ENCODE measurements at regions not wholly inside any gene's neighbourhood (a gene's known extent, or its start where the extent isn't known, plus 50 kb on each side); places are given as distances from the start of the nearest gene placed in this dataset.

DNA sequence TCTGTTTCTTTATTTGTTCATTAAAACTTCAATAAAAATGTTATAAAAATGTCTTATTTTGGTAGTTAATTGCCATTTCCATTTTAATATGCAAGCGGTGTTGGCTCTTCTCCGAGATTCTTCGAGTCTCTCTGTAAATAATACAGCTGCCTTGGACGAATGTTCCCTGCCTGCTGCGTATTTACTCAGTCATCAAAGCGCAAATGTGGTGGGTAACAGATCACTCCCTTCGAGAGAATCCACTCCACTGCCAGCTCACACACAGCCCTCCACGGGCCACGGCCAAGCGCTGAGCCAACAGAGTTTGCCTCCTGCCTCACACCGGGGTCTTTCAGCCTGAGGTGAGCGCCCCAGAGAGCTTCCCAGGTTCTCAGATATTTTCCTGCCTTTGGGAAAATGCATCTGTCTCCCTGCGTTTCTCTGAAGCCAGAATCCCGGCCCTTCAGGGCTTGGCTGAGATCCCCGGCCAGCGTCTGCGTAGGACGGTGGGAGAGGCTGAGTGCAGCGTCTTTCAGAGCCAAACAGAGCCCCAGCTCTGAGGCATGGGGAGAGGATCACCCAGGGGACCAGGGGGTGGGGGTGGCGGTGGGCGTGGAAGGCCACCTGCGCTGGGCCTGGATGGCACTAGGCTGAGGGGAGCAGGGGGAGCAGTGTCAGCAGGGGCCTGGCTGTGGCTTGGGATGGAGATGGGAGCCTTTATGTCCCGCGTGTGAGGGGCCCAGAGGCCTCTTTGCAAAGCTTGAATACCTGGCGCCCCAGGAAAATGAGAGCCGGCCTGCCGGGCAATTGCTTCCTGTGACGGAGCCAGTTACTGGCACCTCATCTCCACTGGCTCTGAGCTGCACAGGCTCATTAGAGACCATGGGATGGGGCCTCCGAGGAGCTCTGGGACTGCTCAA, 248.7 kb downstream of the RBFOX3 start:
- Histone ChIP-seq H3K36me3 (no peaks in the 10 kb centered on the region), H3K4me3 (no peak overlapping the region), H3K27ac (no peak overlapping the region), H3K4me1 (no peaks in the 10 kb centered on the region), H3K27me3 (no peaks in the 10 kb centered on the region), H3K9me3 (no peaks in the 10 kb centered on the region)
- intact Hi-C loops (cut with DNase I; ENCODE audit: low total_unique reads): no loop called here
- no peak for DNase-seq
- TF ChIP-seq, protein P1, sequence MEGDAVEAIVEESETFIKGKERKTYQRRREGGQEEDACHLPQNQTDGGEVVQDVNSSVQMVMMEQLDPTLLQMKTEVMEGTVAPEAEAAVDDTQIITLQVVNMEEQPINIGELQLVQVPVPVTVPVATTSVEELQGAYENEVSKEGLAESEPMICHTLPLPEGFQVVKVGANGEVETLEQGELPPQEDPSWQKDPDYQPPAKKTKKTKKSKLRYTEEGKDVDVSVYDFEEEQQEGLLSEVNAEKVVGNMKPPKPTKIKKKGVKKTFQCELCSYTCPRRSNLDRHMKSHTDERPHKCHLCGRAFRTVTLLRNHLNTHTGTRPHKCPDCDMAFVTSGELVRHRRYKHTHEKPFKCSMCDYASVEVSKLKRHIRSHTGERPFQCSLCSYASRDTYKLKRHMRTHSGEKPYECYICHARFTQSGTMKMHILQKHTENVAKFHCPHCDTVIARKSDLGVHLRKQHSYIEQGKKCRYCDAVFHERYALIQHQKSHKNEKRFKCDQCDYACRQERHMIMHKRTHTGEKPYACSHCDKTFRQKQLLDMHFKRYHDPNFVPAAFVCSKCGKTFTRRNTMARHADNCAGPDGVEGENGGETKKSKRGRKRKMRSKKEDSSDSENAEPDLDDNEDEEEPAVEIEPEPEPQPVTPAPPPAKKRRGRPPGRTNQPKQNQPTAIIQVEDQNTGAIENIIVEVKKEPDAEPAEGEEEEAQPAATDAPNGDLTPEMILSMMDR (IDR thresholded peaks at IDR 0.05): no peak
- no peak for TF ChIP-seq POLR2A (IDR thresholded peaks at IDR 0.05)

DNA sequence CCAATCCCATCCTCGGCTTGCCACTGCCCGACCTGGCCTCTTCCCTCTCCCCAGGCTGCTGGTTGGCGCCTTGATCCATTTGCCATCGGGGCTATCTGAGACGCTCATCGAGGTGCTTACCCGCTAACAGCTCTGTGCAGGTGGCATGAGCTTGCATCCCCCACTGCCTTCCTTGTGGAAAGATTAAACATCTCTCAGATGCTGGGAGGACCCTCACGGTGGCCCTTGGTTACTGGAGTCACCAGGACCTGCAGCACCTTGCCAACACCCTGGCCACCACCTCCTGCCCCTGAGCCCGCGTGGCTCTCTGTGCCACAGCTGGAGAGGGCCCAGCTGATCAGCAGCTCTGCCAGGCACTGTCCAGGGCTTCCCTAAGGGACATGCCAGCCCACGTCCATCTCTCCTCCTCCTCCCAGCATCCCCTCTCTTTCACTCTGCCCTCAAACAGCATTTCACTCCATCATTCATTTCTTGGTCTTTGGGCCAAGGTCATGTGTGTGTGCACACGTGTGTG, 249.6 kb downstream of the RBFOX3 start:
- TF ChIP-seq, protein P1 (IDR thresholded peaks at IDR 0.05): no peak
- no peak for TF ChIP-seq POLR2A (IDR thresholded peaks at IDR 0.05)
- intact Hi-C loops (cut with DNase I; ENCODE audit: low total_unique reads): no loop called here
- no peaks in the 10 kb centered on the region for H3K9me3 ChIP-seq
- H3K27ac ChIP-seq: no peak overlapping the region
- no peaks in the 10 kb centered on the region for H3K36me3 ChIP-seq
- no peaks in the 10 kb centered on the region for H3K27me3 ChIP-seq
- H3K4me1 ChIP-seq: no peaks in the 10 kb centered on the region
- DNase-seq: no peak
- H3K4me3 ChIP-seq: no peak overlapping the region

DNA sequence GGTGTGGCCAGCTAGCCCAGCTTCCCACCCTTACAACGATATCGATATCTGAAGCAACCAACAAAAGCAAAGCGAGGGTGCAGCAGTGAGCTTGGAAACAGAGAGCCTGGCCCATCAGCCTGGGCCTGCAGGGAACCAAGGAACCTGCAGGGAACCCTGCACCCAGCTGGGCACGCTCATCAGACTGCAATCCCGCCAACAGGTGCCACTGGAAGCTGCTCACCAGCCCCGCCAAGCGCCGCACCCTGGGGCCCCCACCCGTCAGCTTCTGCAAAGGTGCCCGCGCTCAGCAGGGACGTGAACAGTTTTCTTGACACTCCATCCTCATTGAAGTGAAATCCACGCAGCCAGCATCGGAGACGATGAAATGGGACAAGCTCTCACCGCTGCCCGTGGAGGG, 250.7 kb downstream of the RBFOX3 start:
- no peak for DNase-seq
- Histone ChIP-seq H3K36me3 (no peaks in the 10 kb centered on the region), H3K9me3 (no peaks in the 10 kb centered on the region), H3K4me1 (no peaks in the 10 kb centered on the region), H3K4me3 (no peak overlapping the region), H3K27ac (no peak overlapping the region), H3K27me3 (no peaks in the 10 kb centered on the region)
- intact Hi-C loops (cut with DNase I; ENCODE audit: low total_unique reads): no loop called here
- no peak for TF ChIP-seq POLR2A (IDR thresholded peaks at IDR 0.05)
- TF ChIP-seq, protein P1 (IDR thresholded peaks at IDR 0.05): no peak

DNA sequence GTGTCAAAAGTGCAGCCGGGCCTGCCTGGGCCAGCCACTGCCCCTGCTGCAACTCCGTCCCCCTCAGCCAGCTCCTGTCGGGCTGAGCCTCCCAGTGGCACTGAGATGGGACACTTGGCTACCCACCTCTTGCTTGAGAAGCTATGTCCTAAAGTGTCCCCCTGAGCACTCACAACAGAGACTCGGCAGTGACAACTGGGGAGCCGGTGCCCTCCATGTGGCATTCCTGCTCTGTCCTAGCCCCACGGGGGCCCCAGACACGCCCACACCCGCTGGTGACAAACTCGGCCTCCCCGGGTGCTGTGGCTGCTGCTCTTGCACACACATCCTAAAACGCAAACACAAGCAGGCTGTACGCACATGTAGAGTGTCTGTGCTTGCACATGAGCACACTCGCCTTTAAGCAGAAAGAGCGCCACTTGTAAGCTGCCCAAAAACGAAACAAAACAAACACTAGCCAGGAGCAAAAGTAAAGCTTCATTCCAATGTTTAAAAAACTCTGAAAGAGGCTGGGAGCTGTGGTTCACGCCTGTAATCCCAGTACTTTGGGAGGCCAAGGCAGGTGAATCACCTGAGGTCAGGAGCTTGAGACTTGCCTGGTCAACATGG, 253.9 kb downstream of the RBFOX3 start:
- H3K9me3 ChIP-seq: no peaks in the 10 kb centered on the region
- DNase-seq: no peak
- no peak for TF ChIP-seq POLR2A (IDR thresholded peaks at IDR 0.05)
- TF ChIP-seq, protein P1 (IDR thresholded peaks at IDR 0.05): no peak
- no peak overlapping the region for H3K27ac ChIP-seq
- H3K4me3 ChIP-seq: no peak overlapping the region
- H3K36me3 ChIP-seq: no peaks in the 10 kb centered on the region
- intact Hi-C loops (cut with DNase I; ENCODE audit: low total_unique reads): no loop called here
- no peaks in the 10 kb centered on the region for H3K27me3 ChIP-seq
- no peaks in the 10 kb centered on the region for H3K4me1 ChIP-seq

DNA sequence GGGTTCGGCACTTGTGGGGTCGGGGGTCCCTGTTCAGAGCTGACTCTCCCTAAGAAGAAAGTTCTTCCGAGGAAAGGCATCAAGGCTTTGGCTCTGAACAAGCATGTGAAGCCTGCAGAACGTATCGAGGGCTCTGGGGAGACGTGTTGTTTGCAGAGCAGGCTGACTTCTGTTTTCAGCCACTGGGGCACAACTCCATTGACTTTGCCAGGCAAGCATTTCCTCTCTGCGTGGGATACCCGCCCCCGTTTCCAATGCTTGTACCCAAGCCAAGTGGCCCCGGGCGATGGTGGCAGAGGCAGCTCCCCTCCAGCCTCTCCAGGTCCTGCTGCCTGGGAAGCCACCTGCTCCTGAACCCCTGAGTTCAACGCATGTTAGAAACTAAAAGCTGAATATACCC, 255.7 kb downstream of the RBFOX3 start:
- Histone ChIP-seq H3K36me3 (no peaks in the 10 kb centered on the region), H3K27me3 (no peaks in the 10 kb centered on the region)

More for the DNA sequence above, 255.7 kb downstream of the RBFOX3 start:
- Histone ChIP-seq H3K4me3 (no peak overlapping the region), H3K27ac (no peak overlapping the region), H3K4me1 (no peaks in the 10 kb centered on the region), H3K9me3 (no peaks in the 10 kb centered on the region)
- no peak for TF ChIP-seq POLR2A (IDR thresholded peaks at IDR 0.05)
- no peak for DNase-seq
- intact Hi-C loops (cut with DNase I; ENCODE audit: low total_unique reads): no loop called here

Data from uterus (tissue), 3 donors.